HuH-7.5 (cell line): ENCODE measurements at regions not wholly inside any gene's neighbourhood (a gene's known extent, or its start where the extent isn't known, plus 50 kb on each side); places are given as distances from the start of the nearest gene placed in this dataset.
A peak's percentile ranks its signal among the peaks of the same experiment; 100 is the strongest.
"Not testable (repeated sequence)": the region's sequence is repeated elsewhere in the genome, so short reads cannot be mapped to it uniquely, and the experiment has no call there.

Source experiments
- DNase-seq: peaks from one replicate; pipeline ENCODE4 v3.0.0; 2011; ENCODE audit warnings: low spot score

GRCh38 chr15:70364023-70364422 lies 266.3 kb upstream of the TLE3 start:
- not testable (repeated sequence) for DNase-seq

- DNase-seq = peak; percentile 75
Observed at GRCh38 chr15:70362886-70363285, 265.2 kb upstream of the TLE3 start.

GRCh38 chr15:70362350-70362749 lies 264.6 kb upstream of the TLE3 start:
- no peak for DNase-seq

GRCh38 chr15:70361891-70362290 lies 264.2 kb upstream of the TLE3 start:
- no peak for DNase-seq

- no peak for DNase-seq
Observed at GRCh38 chr15:70361106-70361505, 263.4 kb upstream of the TLE3 start.

GRCh38 chr15:70358871-70359647 lies 261.3 kb upstream of the TLE3 start:
- no peak for DNase-seq

- DNase-seq = no peak
Observed at GRCh38 chr15:70358011-70358819, 260.5 kb upstream of the TLE3 start.

- no peak for DNase-seq
Observed at GRCh38 chr15:70357453-70357852, 259.7 kb upstream of the TLE3 start.

GRCh38 chr15:70356919-70357318 lies 259.2 kb upstream of the TLE3 start:
- no peak for DNase-seq

- no peak for DNase-seq
Observed at GRCh38 chr15:70356062-70356860, 258.5 kb upstream of the TLE3 start.

- peak; percentile 65 for DNase-seq
Observed at GRCh38 chr15:70355275-70355795, 257.6 kb upstream of the TLE3 start.

GRCh38 chr15:70354346-70354905 lies 256.7 kb upstream of the TLE3 start:
- DNase-seq = no peak

GRCh38 chr15:70353606-70354345 lies 256.1 kb upstream of the TLE3 start:
- no peak for DNase-seq

- no peak for DNase-seq
Observed at GRCh38 chr15:70351941-70352774, 254.4 kb upstream of the TLE3 start.

- DNase-seq = no peak
Observed at GRCh38 chr15:70351391-70351790, 253.7 kb upstream of the TLE3 start.

- DNase-seq = peak; percentile 82
Observed at GRCh38 chr15:70348581-70349344, 251.0 kb upstream of the TLE3 start.

GRCh38 chr15:70348226-70348543 lies 250.5 kb upstream of the TLE3 start:
- DNase-seq = no peak

GRCh38 chr15:70347321-70348225 lies 249.9 kb upstream of the TLE3 start:
- no peak for DNase-seq
